HG02588 (cell line): ENCODE measurements at regions not wholly inside any gene's neighbourhood (a gene's known extent, or its start where the extent isn't known, plus 50 kb on each side); places are given as distances from the start of the nearest gene placed in this dataset.
"Not testable (repeated sequence)": the region's sequence is repeated elsewhere in the genome, so short reads cannot be mapped to it uniquely, and the experiment has no call there.

Experiments
- ATAC-seq: cut with Tn5 transposase; IDR thresholded peaks from one replicate; pipeline ENCODE4 v1.9.1; 2021; ENCODE audit warnings: mild to moderate bottlenecking, moderate library complexity; ENCODE audit not compliant: unreplicated experiment

GRCh38 chr6:84635081-84635761 is 129.2 kb downstream of the TBX18 start:
- no peak for ATAC-seq

DNA sequence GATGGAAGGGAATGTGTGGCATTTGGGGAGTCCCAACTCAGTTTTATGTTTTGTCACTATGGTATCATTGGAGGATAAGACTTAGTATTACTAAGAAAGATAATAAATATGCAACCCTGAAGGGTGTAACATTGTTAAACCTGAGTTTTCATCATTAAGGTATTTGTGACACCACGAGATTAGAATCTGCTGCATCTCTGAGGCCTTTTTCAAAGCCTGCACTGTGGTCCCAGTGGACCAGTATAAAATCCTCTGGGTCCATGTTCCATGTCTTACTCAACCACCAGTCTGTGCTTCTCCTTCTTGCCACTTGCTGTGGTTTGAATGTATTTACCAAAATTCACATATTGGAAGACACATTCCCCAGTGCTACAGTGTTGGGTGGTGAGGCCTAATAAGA is 130.6 kb downstream of the TBX18 start:
- ATAC-seq: no peak

GRCh38 chr6:84626527-84626926 is 137.9 kb downstream of the TBX18 start:
- ATAC-seq: not testable (repeated sequence)

- no peak for ATAC-seq
Observed at GRCh38 chr6:84625506-84625905, 138.9 kb downstream of the TBX18 start.

- ATAC-seq: no peak
Observed at GRCh38 chr6:84623956-84624680, 140.3 kb downstream of the TBX18 start.

- ATAC-seq: no peak
Observed at GRCh38 chr6:84618836-84619235, 145.6 kb downstream of the TBX18 start.

GRCh38 chr6:84618046-84618752 is 146.2 kb downstream of the TBX18 start:
- no peak for ATAC-seq

GRCh38 chr6:84615987-84616386 is 148.4 kb downstream of the TBX18 start:
- no peak for ATAC-seq

DNA sequence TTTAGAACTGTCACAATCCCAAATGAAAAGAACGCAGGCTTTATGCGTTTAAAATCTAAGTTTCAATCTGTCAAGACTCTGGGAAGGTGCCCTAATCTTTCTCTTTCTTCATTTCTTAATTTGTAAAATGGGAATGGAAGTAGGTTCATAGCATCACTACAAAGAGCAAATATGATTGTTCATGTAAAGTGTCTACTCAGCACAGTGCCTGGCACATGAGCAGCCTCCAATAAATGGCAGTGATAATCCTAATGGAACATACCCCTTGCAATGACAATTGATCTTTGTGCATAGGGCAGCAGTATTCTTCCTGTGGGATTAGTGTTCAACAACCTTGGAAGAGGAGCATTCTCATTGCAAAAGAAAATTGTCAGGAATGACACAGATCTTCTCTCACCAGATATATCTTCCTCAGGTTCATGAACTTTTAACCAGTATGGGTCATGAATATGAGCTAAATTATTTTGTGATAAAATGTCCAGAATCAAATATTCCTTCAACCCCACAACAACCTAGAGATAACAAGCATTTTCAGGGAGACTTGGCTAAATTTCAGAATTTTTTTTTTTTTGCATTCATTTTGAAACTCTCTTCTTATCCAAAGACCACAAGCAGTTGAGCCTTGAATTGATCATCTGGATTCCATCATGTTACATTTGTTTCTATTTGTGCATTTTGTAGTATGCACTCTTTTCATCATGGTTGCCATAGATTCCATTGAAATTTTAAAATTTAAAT is 149.1 kb downstream of the TBX18 start:
- no peak for ATAC-seq

- no peak for ATAC-seq
Observed at GRCh38 chr6:84606860-84607259, 157.5 kb downstream of the TBX18 start.

DNA sequence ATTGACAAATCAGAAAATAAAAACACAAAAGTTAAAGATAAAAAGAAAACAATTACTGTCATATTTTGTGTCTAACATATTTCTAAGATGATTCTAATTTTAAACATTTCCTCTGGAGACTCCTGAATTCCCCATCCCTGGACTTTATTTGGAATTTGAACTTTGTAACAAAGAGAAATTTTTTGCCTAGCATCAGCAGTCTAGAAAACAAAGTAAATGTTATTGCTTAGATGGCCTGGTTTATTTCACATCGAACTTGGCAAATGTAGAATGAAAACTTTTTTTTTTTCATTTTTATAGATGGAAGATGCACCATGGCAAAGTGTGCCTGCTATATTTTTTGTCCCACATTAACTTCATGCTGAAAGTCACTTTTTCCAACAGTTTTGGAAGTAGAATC is 159.1 kb downstream of the TBX18 start:
- ATAC-seq: no peak

DNA sequence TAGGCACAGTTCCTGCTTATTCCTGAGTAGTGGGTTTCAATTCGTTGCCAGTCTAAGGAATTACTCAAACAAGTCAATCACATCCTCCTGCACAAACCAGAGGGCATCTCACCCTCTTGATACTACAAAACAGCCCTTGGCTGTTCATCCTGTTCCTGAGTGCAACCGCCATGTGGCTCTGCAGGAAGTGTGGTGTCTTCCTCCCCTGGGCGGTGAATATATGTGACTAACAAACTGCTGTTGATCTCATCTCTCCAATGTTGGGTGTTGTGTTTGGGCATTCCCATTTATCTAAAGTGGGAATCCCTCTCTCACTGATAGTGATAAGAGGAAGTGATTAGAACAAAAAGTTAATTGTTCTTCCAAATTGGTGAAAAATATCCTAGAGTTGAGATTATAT is 163.0 kb downstream of the TBX18 start:
- no peak for ATAC-seq

GRCh38 chr6:84599991-84600390 is 164.4 kb downstream of the TBX18 start:
- no peak for ATAC-seq

GRCh38 chr6:84597238-84597875 is 167.0 kb downstream of the TBX18 start:
- ATAC-seq: no peak

GRCh38 chr6:84596488-84596887 is 167.9 kb downstream of the TBX18 start:
- ATAC-seq: no peak

DNA sequence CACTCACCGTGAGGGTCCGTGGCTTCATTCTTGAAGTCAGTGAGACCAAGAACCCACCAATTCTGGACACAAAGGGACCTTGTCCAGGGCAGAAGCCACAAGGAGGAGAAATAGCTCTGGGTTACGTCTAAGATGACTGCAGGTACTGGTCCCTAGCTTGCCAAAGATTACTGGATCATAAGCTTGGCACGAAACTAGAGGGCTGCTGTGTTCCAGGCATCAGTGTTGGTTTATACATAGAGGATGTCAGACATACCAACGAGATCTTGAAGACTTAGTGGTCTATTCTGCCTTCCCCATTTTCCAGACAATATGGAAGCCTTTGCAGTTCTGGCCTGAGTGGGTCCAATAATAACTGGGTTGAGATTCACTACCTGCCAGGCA is 175.7 kb downstream of the TBX18 start:
- ATAC-seq: no peak

- not testable (repeated sequence) for ATAC-seq
Observed at GRCh38 chr6:84587994-84588696, 176.3 kb downstream of the TBX18 start.

- not testable (repeated sequence) for ATAC-seq
Observed at GRCh38 chr6:84587202-84587940, 177.0 kb downstream of the TBX18 start.

DNA sequence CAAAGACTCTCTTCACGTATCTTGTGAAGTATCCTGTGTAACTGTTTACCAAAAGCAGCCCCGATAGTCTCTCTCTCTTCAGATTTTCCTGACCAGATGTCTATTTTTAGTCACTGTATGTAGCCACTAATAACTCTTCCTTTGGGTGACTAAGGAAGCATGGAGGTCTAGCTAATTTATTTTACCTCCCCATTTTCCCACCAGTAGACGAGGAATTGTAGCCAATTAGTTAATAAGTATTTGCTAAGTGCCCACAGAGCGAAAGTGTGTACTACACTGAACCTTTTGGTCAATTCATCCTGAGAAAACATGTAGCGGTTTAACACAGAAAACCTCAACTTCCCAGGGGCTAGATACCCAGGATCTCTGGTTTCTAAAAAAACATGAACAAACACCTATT is 180.6 kb downstream of the TBX18 start:
- no peak for ATAC-seq

DNA sequence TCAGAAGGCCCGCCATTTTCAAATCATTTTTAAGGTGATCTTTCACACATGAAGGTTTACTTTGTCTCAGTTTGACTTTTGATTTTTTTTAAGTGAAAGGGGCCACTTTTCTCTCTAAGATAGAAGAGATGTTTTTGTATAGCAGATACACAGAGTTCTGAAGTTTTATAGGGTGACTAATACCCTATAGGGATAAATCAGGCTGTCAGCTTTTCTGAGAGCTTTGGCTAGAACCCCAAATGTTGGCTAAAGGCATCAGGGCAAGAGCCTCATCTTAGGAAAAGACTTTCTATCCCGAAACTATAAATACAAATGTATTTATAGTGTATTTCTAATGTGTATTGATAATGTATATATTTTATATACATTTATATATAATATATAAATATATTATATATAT is 181.4 kb downstream of the TBX18 start:
- ATAC-seq: no peak
